PC-3 (cell line): ENCODE measurements at regions not wholly inside any gene's neighbourhood (a gene's known extent, or its start where the extent isn't known, plus 50 kb on each side); places are given as distances from the start of the nearest gene placed in this dataset.

Experiments used
- ATAC-seq: fragments of 200-7000 bp; cut with Tn5 transposase; 2 replicates; pipeline ENCODE4 v1.9.1; 2020; ENCODE audit warnings: mild to moderate bottlenecking, moderate library complexity
- BruUV-seq: library from RNA; stranded (reverse); fragments of 400-500 nt; replicated peaks from 2 replicates; lab custom pipeline; 2021; lab: Mats Ljungman, UMichigan
- CTCF ChIA-PET: fragments of 300-600 bp; sonication (Branson Sonifier 250); formaldehyde crosslinking; loops from one replicate; lab custom pipeline; 2022; ENCODE audit warnings: antibody characterized with exemption; lab: Charles Lee
- POLR2A ChIA-PET: fragments of 300-600 bp; sonication (Branson Sonifier 250); formaldehyde crosslinking; loops from one replicate; lab custom pipeline; 2022; ENCODE audit warnings: antibody characterized with exemption; ENCODE audit not compliant: unreplicated experiment; lab: Charles Lee
- DNase-seq: peaks from one replicate; pipeline ENCODE4 v3.0.0-alpha.2; 2015
- H2AFZ ChIP-seq: fragments of 300-600 bp; sonication (generic); 2 replicates; pipeline ENCODE4 v1.6.0; 2016; ENCODE audit warnings: antibody characterized with exemption, low read length
- H3F3A ChIP-seq: fragments of 300-600 bp; sonication (generic); one replicate; pipeline ENCODE4 v1.6.0; 2017; ENCODE audit warnings: antibody characterized with exemption, low read length, control low read depth, mild to moderate bottlenecking; ENCODE audit not compliant: unreplicated experiment
- H3K27ac ChIP-seq: fragments of 300-600 bp; sonication (generic); 2 replicates; pipeline ENCODE4 v1.5.1; 2016; ENCODE audit warnings: mild to moderate bottlenecking, low read length
- H3K27me3 ChIP-seq: fragments of 300-600 bp; sonication (generic); 2 replicates; pipeline ENCODE4 v1.6.1; 2016; ENCODE audit warnings: low read length, mixed read lengths
- H3K36me3 ChIP-seq: fragments of 300-600 bp; sonication (generic); 2 replicates; pipeline ENCODE4 v1.6.1; 2016; ENCODE audit warnings: low read depth, mixed run types, low read length, mixed read lengths
- H3K4me1 ChIP-seq: fragments of 300-600 bp; sonication (generic); 2 replicates; pipeline ENCODE4 v1.5.1; 2016; ENCODE audit warnings: low read length; ENCODE audit not compliant: insufficient read depth
- H3K4me2 ChIP-seq: fragments of 300-600 bp; sonication (generic); 2 replicates; pipeline ENCODE4 v1.6.0; 2016; ENCODE audit warnings: low read length
- H3K4me3 ChIP-seq: fragments of 300-600 bp; sonication (generic); 2 replicates; pipeline ENCODE4 v1.5.1; 2016; ENCODE audit warnings: mild to moderate bottlenecking, low read length, mixed read lengths
- H3K79me2 ChIP-seq: fragments of 300-600 bp; sonication (generic); 2 replicates; pipeline ENCODE4 v1.6.1; 2017; ENCODE audit warnings: low read length, mixed read lengths
- H3K9ac ChIP-seq: fragments of 300-600 bp; sonication (generic); 2 replicates; pipeline ENCODE4 v1.6.0; 2016; ENCODE audit warnings: mild to moderate bottlenecking, low read length
- H3K9me2 ChIP-seq: fragments of 300-600 bp; sonication (generic); replicated peaks from 2 replicates; pipeline ENCODE4 v1.6.1; 2016; ENCODE audit warnings: mixed run types, low read length, mixed read lengths
- H3K9me3 ChIP-seq: fragments of 300-600 bp; sonication (generic); 2 replicates; pipeline ENCODE4 v1.6.1; 2016; ENCODE audit warnings: low read length, mixed read lengths
- H4K20me1 ChIP-seq: fragments of 300-600 bp; sonication (generic); 2 replicates; pipeline ENCODE4 v1.6.1; 2016; ENCODE audit warnings: low read length, mixed read lengths
- EZH2 ChIP-seq: fragments of 300-600 bp; sonication (generic); IDR thresholded peaks from one replicate; pipeline ENCODE4 v1.6.1; 2017; ENCODE audit warnings: antibody characterized with exemption, mild to moderate bottlenecking, low read length; ENCODE audit not compliant: unreplicated experiment
- EZH2phosphoT487 ChIP-seq: fragments of 300-600 bp; sonication (generic); IDR thresholded peaks from 2 replicates; pipeline ENCODE4 v1.6.1; 2018; ENCODE audit warnings: mild to moderate bottlenecking, antibody characterized with exemption, low read length, borderline replicate concordance
- intact Hi-C: fragments of 100-400 bp; cut with micrococcal nuclease; formaldehyde crosslinking; loops from 2 replicates; pipeline ENCODE4 v1.9.0; 2023
- TF ChIP-seq, protein P1 (sequence below): fragments of 300-600 bp; sonication (generic); conservative IDR thresholded peaks from 2 replicates; pipeline ENCODE4 v1.5.1; 2017; ENCODE audit warnings: antibody characterized with exemption, low read depth, mild to moderate bottlenecking, low read length

DNA sequence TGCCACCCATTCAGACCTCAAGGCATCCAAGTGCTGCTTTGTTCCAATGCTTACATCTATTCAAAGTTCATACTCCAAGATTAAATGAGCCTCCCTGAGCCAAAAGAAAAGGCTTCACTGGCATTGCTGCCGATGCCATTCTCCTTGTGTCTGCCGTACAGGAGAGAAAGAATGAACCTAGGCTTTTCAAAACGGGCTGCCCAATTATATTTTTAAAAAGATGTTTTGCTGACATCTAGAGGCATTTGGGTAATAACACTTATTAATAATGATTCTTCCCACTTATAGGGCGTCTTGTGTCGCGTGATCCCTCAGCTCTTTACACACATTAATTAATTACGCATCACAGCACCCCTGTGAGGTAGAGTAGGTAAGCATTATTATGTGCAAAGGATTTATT lies 545.6 kb downstream of the PKHD1 start:
- POLR2A ChIA-PET, result no interaction called here
- no peaks in the 10 kb centered on the region for H3K36me3 ChIP-seq
- DNase-seq (peak; percentile 65), ATAC-seq (peak; percentile 64)
- peaks cover 31% of the 10 kb centered on the region for H3K27me3 ChIP-seq
- BruUV-seq, result no TSS peak
- H3K9me3 ChIP-seq, result no peaks in the 10 kb centered on the region
- peak overlapping the region; percentile 10; the same call in 1 of the 2 replicates for H2AFZ ChIP-seq
- no peak overlapping the region for H3K27ac ChIP-seq
- intact Hi-C loops, result loop anchor here (1.0 to 5.0 kb wide), 4 partner anchors 190 to 1275 kb away; no protein-coding TSS in a partner anchor
- no peaks in the 10 kb centered on the region for H3F3A ChIP-seq
- H3K9ac ChIP-seq, result no peak overlapping the region
- no peak overlapping the region for H3K4me3 ChIP-seq
- no peaks in the 10 kb centered on the region for H3K79me2 ChIP-seq
- no peaks in the 10 kb centered on the region for H3K4me1 ChIP-seq
- no peaks in the 10 kb centered on the region for H4K20me1 ChIP-seq
- H3K4me2 ChIP-seq, result peak overlapping the region; percentile 42
- CTCF ChIA-PET, result no interaction called here
- TF ChIP-seq, protein P1, sequence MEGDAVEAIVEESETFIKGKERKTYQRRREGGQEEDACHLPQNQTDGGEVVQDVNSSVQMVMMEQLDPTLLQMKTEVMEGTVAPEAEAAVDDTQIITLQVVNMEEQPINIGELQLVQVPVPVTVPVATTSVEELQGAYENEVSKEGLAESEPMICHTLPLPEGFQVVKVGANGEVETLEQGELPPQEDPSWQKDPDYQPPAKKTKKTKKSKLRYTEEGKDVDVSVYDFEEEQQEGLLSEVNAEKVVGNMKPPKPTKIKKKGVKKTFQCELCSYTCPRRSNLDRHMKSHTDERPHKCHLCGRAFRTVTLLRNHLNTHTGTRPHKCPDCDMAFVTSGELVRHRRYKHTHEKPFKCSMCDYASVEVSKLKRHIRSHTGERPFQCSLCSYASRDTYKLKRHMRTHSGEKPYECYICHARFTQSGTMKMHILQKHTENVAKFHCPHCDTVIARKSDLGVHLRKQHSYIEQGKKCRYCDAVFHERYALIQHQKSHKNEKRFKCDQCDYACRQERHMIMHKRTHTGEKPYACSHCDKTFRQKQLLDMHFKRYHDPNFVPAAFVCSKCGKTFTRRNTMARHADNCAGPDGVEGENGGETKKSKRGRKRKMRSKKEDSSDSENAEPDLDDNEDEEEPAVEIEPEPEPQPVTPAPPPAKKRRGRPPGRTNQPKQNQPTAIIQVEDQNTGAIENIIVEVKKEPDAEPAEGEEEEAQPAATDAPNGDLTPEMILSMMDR, result peak; percentile 57
- no peak for TF ChIP-seq EZH2phosphoT487
- no peak for TF ChIP-seq EZH2
- no peaks in the 10 kb centered on the region for H3K9me2 ChIP-seq

DNA sequence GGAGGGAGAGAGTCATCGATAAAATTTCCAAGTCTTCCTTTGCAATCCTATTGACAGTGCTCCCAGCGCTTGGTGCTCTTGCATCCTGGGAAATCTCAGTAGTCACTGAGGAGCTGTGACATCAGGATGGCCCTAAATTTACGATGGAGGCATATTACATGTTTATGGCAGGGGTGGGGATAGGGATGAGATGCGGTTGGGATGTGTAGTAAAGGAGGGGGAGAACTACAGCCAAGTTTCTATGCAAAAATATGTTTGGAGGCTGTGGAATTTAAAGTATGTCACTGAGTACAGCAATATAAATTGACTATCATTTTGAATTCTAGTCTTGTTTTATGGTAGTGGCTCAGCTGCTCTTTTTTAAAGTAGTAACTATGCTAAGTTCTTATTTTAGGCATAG lies 544.9 kb downstream of the PKHD1 start:
- Histone ChIP-seq H3K36me3 (no peaks in the 10 kb centered on the region), H3K27me3 (peaks cover 31% of the 10 kb centered on the region), H3K9me3 (no peaks in the 10 kb centered on the region), H3K9me2 (no peaks in the 10 kb centered on the region), H3K4me3 (no peak overlapping the region), H3K27ac (no peak overlapping the region), H3K79me2 (no peaks in the 10 kb centered on the region), H2AFZ (no peak overlapping the region), H4K20me1 (no peaks in the 10 kb centered on the region), H3K9ac (no peak overlapping the region), H3K4me2 (0 out of 2 replicates have a peak overlapping the region, but pooled peaks have one; percentile 42), H3F3A (no peaks in the 10 kb centered on the region), H3K4me1 (no peaks in the 10 kb centered on the region)
- no TSS peak for BruUV-seq
- DNase-seq (peak; percentile 13), ATAC-seq (no peak)
- TF ChIP-seq EZH2phosphoT487 (no peak), EZH2 (no peak)
- TF ChIP-seq, protein P1, result no peak
- intact Hi-C loops, result loop anchor here (1.0 to 5.0 kb wide), 4 partner anchors 190 to 1275 kb away; no protein-coding TSS in a partner anchor
- ChIA-PET CTCF (no interaction called here), POLR2A (no interaction called here)

DNA sequence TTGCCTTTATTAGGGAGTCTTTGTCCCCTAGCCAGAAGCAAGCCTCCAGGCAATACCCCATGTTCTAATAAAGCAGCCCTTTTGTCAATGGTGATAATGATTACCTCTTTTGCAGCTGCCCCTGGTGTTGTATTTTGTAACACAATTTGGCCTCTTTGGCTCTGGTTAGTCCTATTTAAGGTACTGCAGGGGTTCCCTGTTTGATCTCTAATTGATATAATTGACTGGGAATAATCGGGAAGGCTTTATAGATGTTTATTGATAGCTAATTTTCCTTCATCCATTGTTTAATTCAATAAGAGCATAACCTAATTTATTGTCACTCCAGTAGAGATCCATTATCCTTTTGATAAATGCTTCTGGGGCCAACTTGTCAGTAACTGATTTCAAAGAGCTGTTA lies 537.2 kb downstream of the PKHD1 start:
- no TSS peak for BruUV-seq
- Histone ChIP-seq H3F3A (no peaks in the 10 kb centered on the region), H3K79me2 (no peaks in the 10 kb centered on the region), H3K27me3 (peaks cover 6% of the 10 kb centered on the region; the same call in 1 of the 2 replicates), H3K9me2 (no peaks in the 10 kb centered on the region), H3K36me3 (no peaks in the 10 kb centered on the region), H3K9ac (no peak overlapping the region), H3K27ac (no peak overlapping the region), H3K4me1 (no peaks in the 10 kb centered on the region), H3K4me2 (no peak overlapping the region), H3K4me3 (no peak overlapping the region), H4K20me1 (no peaks in the 10 kb centered on the region), H2AFZ (no peak overlapping the region), H3K9me3 (no peaks in the 10 kb centered on the region)
- intact Hi-C loops, result no loop called here
- no peak for ATAC-seq
- CTCF ChIA-PET, result no interaction called here
- POLR2A ChIA-PET, result no interaction called here
- TF ChIP-seq EZH2phosphoT487, result no peak
- DNase-seq, result no peak
